ENCODE measurements at regions not wholly inside any gene's neighbourhood (a gene's known extent, or its start where the extent isn't known, plus 50 kb on each side); places are given as distances from the start of the nearest gene placed in this dataset.

DNA sequence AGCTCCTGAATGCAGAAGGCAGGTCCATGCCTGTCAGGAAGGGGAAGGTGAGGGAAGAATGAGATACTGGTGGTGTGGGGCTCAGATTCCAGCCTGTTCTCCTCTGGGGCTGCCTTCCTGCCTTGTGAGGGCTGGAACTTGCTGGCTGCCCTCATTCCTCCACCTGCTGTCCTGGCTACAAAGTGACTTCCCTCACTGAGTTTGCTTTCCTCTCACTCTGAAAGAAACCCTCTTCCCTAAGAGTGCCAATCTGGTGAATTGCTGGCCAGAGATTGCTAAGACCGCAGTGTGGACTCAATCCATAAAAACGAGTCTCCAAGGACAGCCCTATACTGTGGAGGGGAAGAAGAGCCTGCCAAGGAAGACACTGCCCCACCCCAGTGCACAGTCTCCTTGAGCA, 664.4 kb upstream of the HS6ST1 start:
- ChIA-PET CTCF (no interaction called here), POLR2A (no interaction called here)
- H3K27ac Mint-ChIP-seq: no peak overlapping the region
- H3K36me3 ChIP-seq (ENCODE audit: insufficient read depth, low read length): no peaks in the 10 kb centered on the region
- TF ChIP-seq, protein P1, sequence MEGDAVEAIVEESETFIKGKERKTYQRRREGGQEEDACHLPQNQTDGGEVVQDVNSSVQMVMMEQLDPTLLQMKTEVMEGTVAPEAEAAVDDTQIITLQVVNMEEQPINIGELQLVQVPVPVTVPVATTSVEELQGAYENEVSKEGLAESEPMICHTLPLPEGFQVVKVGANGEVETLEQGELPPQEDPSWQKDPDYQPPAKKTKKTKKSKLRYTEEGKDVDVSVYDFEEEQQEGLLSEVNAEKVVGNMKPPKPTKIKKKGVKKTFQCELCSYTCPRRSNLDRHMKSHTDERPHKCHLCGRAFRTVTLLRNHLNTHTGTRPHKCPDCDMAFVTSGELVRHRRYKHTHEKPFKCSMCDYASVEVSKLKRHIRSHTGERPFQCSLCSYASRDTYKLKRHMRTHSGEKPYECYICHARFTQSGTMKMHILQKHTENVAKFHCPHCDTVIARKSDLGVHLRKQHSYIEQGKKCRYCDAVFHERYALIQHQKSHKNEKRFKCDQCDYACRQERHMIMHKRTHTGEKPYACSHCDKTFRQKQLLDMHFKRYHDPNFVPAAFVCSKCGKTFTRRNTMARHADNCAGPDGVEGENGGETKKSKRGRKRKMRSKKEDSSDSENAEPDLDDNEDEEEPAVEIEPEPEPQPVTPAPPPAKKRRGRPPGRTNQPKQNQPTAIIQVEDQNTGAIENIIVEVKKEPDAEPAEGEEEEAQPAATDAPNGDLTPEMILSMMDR (IDR thresholded peaks at IDR 0.05): no peak
- no peak overlapping the region for H3K27ac ChIP-seq (ENCODE audit: low read depth in 1 of 2, low read length in 2 of 2)
- no peak for ATAC-seq (ENCODE audit: poor library complexity)
- no peaks in the 10 kb centered on the region for H3K36me3 Mint-ChIP-seq (ENCODE audit: low read depth)
- no peaks in the 10 kb centered on the region for H3K4me1 ChIP-seq (ENCODE audit: insufficient read depth, low read length)
- no peak overlapping the region for H3K4me3 ChIP-seq (ENCODE audit: low read length)
- no peak overlapping the region for H3K4me3 Mint-ChIP-seq
- no peaks in the 10 kb centered on the region for H3K4me1 Mint-ChIP-seq (ENCODE audit: low read depth)
- H3K27me3 ChIP-seq (ENCODE audit: control insufficient read depth in 1 of 2, insufficient read depth in 2 of 2, low read length in 2 of 2): no peaks in the 10 kb centered on the region
- no peaks in the 10 kb centered on the region for H3K9me3 Mint-ChIP-seq
- no peak for DNase-seq
- no peaks in the 10 kb centered on the region for H3K27me3 Mint-ChIP-seq
- intact Hi-C loops (cut with DNase I, micrococcal nuclease): no loop called here
- peaks cover 0 to 17% of the 10 kb centered on the region in 2 experiments for H3K9me3 ChIP-seq (ENCODE audit: control insufficient read depth in 1 of 2, insufficient read depth in 1 of 2, low read length in 2 of 2)

DNA sequence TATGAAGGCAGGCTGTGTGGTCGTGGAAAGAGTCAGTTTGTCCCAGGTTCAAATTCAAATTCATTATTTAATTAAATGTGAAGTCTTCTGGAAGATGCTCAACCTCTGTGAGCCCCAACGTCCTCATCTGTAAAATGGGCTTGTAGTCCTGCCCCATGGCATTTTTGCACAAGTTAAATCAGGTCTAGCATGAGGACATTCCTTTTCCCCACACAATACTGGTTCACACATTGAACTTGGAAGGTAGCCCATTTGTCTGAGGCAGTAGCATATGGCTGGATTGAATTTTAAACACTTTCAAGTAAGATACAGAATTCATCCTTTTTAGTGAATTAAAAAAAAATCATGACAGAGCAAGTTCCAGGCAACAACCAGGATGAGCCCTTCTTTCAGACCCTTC, 665.4 kb upstream of the HS6ST1 start:
- ATAC-seq (ENCODE audit: poor library complexity) (no peak), DNase-seq (no peak)
- H3K27me3 Mint-ChIP-seq: no peaks in the 10 kb centered on the region
- CTCF ChIA-PET: no interaction called here
- Histone ChIP-seq H3K9me3 (ENCODE audit: control insufficient read depth in 1 of 2, insufficient read depth in 1 of 2, low read length in 2 of 2) (peaks cover 0 to 11% of the 10 kb centered on the region in 2 experiments), H3K36me3 (ENCODE audit: insufficient read depth, low read length) (no peaks in the 10 kb centered on the region), H3K27me3 (ENCODE audit: control insufficient read depth in 1 of 2, insufficient read depth in 2 of 2, low read length in 2 of 2) (no peaks in the 10 kb centered on the region), H3K27ac (ENCODE audit: low read depth in 1 of 2, low read length in 2 of 2) (no peak overlapping the region), H3K4me3 (ENCODE audit: low read length) (no peak overlapping the region), H3K4me1 (ENCODE audit: insufficient read depth, low read length) (no peaks in the 10 kb centered on the region)
- TF ChIP-seq, protein P1 (IDR thresholded peaks at IDR 0.05): no peak
- H3K4me1 Mint-ChIP-seq (ENCODE audit: low read depth): no peaks in the 10 kb centered on the region
- H3K4me3 Mint-ChIP-seq: no peak overlapping the region
- no peak overlapping the region for H3K27ac Mint-ChIP-seq
- H3K9me3 Mint-ChIP-seq: no peaks in the 10 kb centered on the region
- intact Hi-C loops (cut with DNase I, micrococcal nuclease): no loop called here
- POLR2A ChIA-PET: no interaction called here
- no peaks in the 10 kb centered on the region for H3K36me3 Mint-ChIP-seq (ENCODE audit: low read depth)

DNA sequence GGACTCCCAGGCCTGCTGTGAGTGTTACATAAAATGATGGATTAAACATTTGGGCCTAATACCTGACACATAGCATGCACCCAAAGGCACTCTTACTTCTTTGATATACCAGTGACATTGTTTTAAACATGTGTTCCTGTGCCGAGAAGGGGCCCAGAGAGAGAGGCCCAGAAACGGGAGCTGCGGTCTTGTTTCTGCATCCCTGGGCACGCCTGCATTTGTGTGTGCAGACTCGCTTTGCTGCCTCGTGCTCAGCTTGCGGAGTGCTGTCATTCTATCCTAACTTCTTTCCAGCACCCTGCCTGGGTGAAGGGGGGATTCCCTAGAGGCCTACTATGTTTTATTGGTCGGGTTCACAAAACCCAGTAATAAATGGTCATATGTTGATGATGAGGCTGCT, 666.2 kb upstream of the HS6ST1 start:
- Histone ChIP-seq H3K27me3 (ENCODE audit: control insufficient read depth in 1 of 2, insufficient read depth in 2 of 2, low read length in 2 of 2) (no peaks in the 10 kb centered on the region), H3K4me3 (ENCODE audit: low read length) (no peak overlapping the region), H3K9me3 (ENCODE audit: control insufficient read depth in 1 of 2, insufficient read depth in 1 of 2, low read length in 2 of 2) (peaks cover 0 to 9% of the 10 kb centered on the region in 2 experiments), H3K36me3 (ENCODE audit: insufficient read depth, low read length) (no peaks in the 10 kb centered on the region), H3K4me1 (ENCODE audit: insufficient read depth, low read length) (no peaks in the 10 kb centered on the region), H3K27ac (ENCODE audit: low read depth in 1 of 2, low read length in 2 of 2) (no peak overlapping the region)
- no peak overlapping the region for H3K4me3 Mint-ChIP-seq
- no peak for DNase-seq
- H3K27me3 Mint-ChIP-seq: no peaks in the 10 kb centered on the region
- H3K27ac Mint-ChIP-seq: no peak overlapping the region
- no peak for ATAC-seq (ENCODE audit: poor library complexity)
- H3K36me3 Mint-ChIP-seq (ENCODE audit: low read depth): no peaks in the 10 kb centered on the region
- TF ChIP-seq, protein P1 (IDR thresholded peaks at IDR 0.05): no peak
- no peaks in the 10 kb centered on the region for H3K4me1 Mint-ChIP-seq (ENCODE audit: low read depth)
- ChIA-PET POLR2A (no interaction called here), CTCF (no interaction called here)
- intact Hi-C loops (cut with DNase I, micrococcal nuclease): no loop called here
- H3K9me3 Mint-ChIP-seq: no peaks in the 10 kb centered on the region

Data from CD4-positive, alpha-beta T cell (primary cell).